IPS DF 6.9 (cell line): ENCODE measurements at regions not wholly inside any gene's neighbourhood (a gene's known extent, or its start where the extent isn't known, plus 50 kb on each side); places are given as distances from the start of the nearest gene placed in this dataset.

ENCODE experiments used
- DNase-seq: peaks from one replicate; pipeline ENCODE4 v3.0.0-alpha.2; 2013; ENCODE audit warnings: low read depth, low spot score
- H3K27ac ChIP-seq: one replicate; pipeline ENCODE4 v1.5.1; 2013; ENCODE audit warnings: low read length, control low read depth
- H3K27me3 ChIP-seq: 2 replicates; pipeline ENCODE4 v1.6.1; 2013; ENCODE audit warnings: mild to moderate bottlenecking, low read length; ENCODE audit not compliant: control insufficient read depth, insufficient read depth
- H3K36me3 ChIP-seq: 2 replicates; pipeline ENCODE4 v1.6.1; 2013; ENCODE audit warnings: low read length; ENCODE audit not compliant: control insufficient read depth, insufficient read depth
- H3K4me1 ChIP-seq: 2 replicates; pipeline ENCODE4 v1.6.1; 2013; ENCODE audit warnings: low read length; ENCODE audit not compliant: control insufficient read depth, insufficient read depth
- H3K4me3 ChIP-seq: 2 replicates; pipeline ENCODE4 v1.5.1; 2013; ENCODE audit warnings: mild to moderate bottlenecking, low read length
- H3K9me3 ChIP-seq: 2 replicates; pipeline ENCODE4 v1.6.1; 2013; ENCODE audit warnings: low read length, inconsistent platforms; ENCODE audit not compliant: control insufficient read depth, insufficient read depth
- WGBS: extraction: QIAGEN DNeasy Blood & Tissue Kit; methylation state at CpG from one replicate; pipeline ENCODE4 v1.1.7; 2013; ENCODE audit warnings: mixed read lengths, missing lambda C conversion rate; ENCODE audit not compliant: insufficient read length, insufficient coverage; 5-methylcytosine and 5-hydroxymethylcytosine counted together

GRCh38 chr21:27286760-27287159 lies 319.9 kb upstream of the ADAMTS5 start:
- DNase-seq = no peak
- H3K4me1 ChIP-seq = no peaks in the 10 kb centered on the region
- H3K4me3 ChIP-seq = no peak overlapping the region
- H3K36me3 ChIP-seq = no peaks in the 10 kb centered on the region
- no peaks in the 10 kb centered on the region for H3K27me3 ChIP-seq
- H3K27ac ChIP-seq = no peak overlapping the region
- H3K9me3 ChIP-seq = no peaks in the 10 kb centered on the region

- no peaks in the 10 kb centered on the region for H3K4me1 ChIP-seq
Observed at GRCh38 chr21:27277110-27277509, 310.2 kb upstream of the ADAMTS5 start.

GRCh38 chr21:27275294-27275927 lies 308.5 kb upstream of the ADAMTS5 start:
- Histone ChIP-seq H3K4me1 (no peaks in the 10 kb centered on the region), H3K9me3 (no peaks in the 10 kb centered on the region), H3K27me3 (no peaks in the 10 kb centered on the region), H3K27ac (no peak overlapping the region), H3K4me3 (no peak overlapping the region), H3K36me3 (no peaks in the 10 kb centered on the region)
- no CpG with 5 or more reads among the region's 1 CpG for WGBS
- no peak for DNase-seq

More at GRCh38 chr21:27277110-27277509, 310.2 kb upstream of the ADAMTS5 start:
- Histone ChIP-seq H3K27me3 (no peaks in the 10 kb centered on the region), H3K9me3 (no peaks in the 10 kb centered on the region), H3K27ac (no peak overlapping the region), H3K36me3 (no peaks in the 10 kb centered on the region), H3K4me3 (no peak overlapping the region)
- no peak for DNase-seq

GRCh38 chr21:27269644-27270043 lies 302.8 kb upstream of the ADAMTS5 start:
- DNase-seq = no peak
- peaks cover 2% of the 10 kb centered on the region; the same call in 1 of the 2 replicates for H3K4me1 ChIP-seq

GRCh38 chr21:27268290-27268689 lies 301.4 kb upstream of the ADAMTS5 start:
- no peak for DNase-seq
- peaks cover 2% of the 10 kb centered on the region; the same call in 1 of the 2 replicates for H3K4me1 ChIP-seq
- no peak overlapping the region for H3K4me3 ChIP-seq
- H3K27ac ChIP-seq = no peak overlapping the region
- no peaks in the 10 kb centered on the region for H3K36me3 ChIP-seq
- no peaks in the 10 kb centered on the region for H3K9me3 ChIP-seq
- no peaks in the 10 kb centered on the region for H3K27me3 ChIP-seq
- WGBS = no CpG with 5 or more reads among the region's 2 CpGs

More at GRCh38 chr21:27269644-27270043, 302.8 kb upstream of the ADAMTS5 start:
- Histone ChIP-seq H3K27ac (no peak overlapping the region), H3K36me3 (no peaks in the 10 kb centered on the region), H3K4me3 (no peak overlapping the region), H3K27me3 (no peaks in the 10 kb centered on the region), H3K9me3 (no peaks in the 10 kb centered on the region)

GRCh38 chr21:27265949-27266348 lies 299.1 kb upstream of the ADAMTS5 start:
- H3K36me3 ChIP-seq = no peaks in the 10 kb centered on the region
- no peak overlapping the region for H3K4me3 ChIP-seq
- WGBS = no CpG with 5 or more reads among the region's 2 CpGs
- no peaks in the 10 kb centered on the region for H3K9me3 ChIP-seq
- H3K27me3 ChIP-seq = no peaks in the 10 kb centered on the region
- no peak for DNase-seq
- H3K27ac ChIP-seq = no peak overlapping the region
- peaks cover 2% of the 10 kb centered on the region; the same call in 1 of the 2 replicates for H3K4me1 ChIP-seq

- no peak overlapping the region for H3K4me3 ChIP-seq
- no peaks in the 10 kb centered on the region for H3K36me3 ChIP-seq
- WGBS = no CpG with 5 or more reads among the region's 1 CpG
- no peaks in the 10 kb centered on the region for H3K9me3 ChIP-seq
- H3K27ac ChIP-seq = no peak overlapping the region
- H3K4me1 ChIP-seq = peaks cover 2% of the 10 kb centered on the region; the same call in 1 of the 2 replicates
- no peaks in the 10 kb centered on the region for H3K27me3 ChIP-seq
- DNase-seq = no peak
Observed at GRCh38 chr21:27265492-27265891, 298.6 kb upstream of the ADAMTS5 start.

GRCh38 chr21:27261676-27262075 lies 294.8 kb upstream of the ADAMTS5 start:
- no peak overlapping the region for H3K4me3 ChIP-seq
- DNase-seq = no peak
- no CpG with 5 or more reads among the region's 2 CpGs for WGBS
- H3K27me3 ChIP-seq = no peaks in the 10 kb centered on the region
- H3K36me3 ChIP-seq = no peaks in the 10 kb centered on the region
- H3K4me1 ChIP-seq = no peaks in the 10 kb centered on the region
- no peaks in the 10 kb centered on the region for H3K9me3 ChIP-seq
- H3K27ac ChIP-seq = no peak overlapping the region

GRCh38 chr21:27260728-27261127 lies 293.8 kb upstream of the ADAMTS5 start:
- no peak overlapping the region for H3K4me3 ChIP-seq
- no peak overlapping the region for H3K27ac ChIP-seq
- H3K4me1 ChIP-seq = no peaks in the 10 kb centered on the region
- no peak for DNase-seq
- WGBS = no CpG with 5 or more reads among the region's 2 CpGs
- no peaks in the 10 kb centered on the region for H3K36me3 ChIP-seq
- H3K27me3 ChIP-seq = no peaks in the 10 kb centered on the region
- no peaks in the 10 kb centered on the region for H3K9me3 ChIP-seq

- Histone ChIP-seq H3K27me3 (no peaks in the 10 kb centered on the region), H3K27ac (no peak overlapping the region), H3K4me1 (no peaks in the 10 kb centered on the region), H3K4me3 (no peak overlapping the region), H3K36me3 (no peaks in the 10 kb centered on the region), H3K9me3 (no peaks in the 10 kb centered on the region)
- WGBS = no CpG with 5 or more reads among the region's 10 CpGs
- no peak for DNase-seq
Observed at GRCh38 chr21:27258742-27259448, 292.0 kb upstream of the ADAMTS5 start.
